OCI-LY3 (cell line): ENCODE measurements at regions not wholly inside any gene's neighbourhood (a gene's known extent, or its start where the extent isn't known, plus 50 kb on each side); places are given as distances from the start of the nearest gene placed in this dataset.

Experiments used
- H2AFZ ChIP-seq: fragments of 200-600, 300-600 bp; shearing (Covaris generic); 2 replicates; pipeline ENCODE4 v1.6.0; 2014; ENCODE audit warnings: antibody characterized with exemption, low read depth, low read length
- H3K27ac ChIP-seq: fragments of 200-600, 300-600 bp; sonication (generic); 2 replicates; pipeline ENCODE4 v1.5.1; 2014; ENCODE audit warnings: mild to moderate bottlenecking, low read length, moderate library complexity, mixed read lengths
- H3K27me3 ChIP-seq: fragments of 200-600, 300-600 bp; sonication (generic); 2 replicates; pipeline ENCODE4 v1.6.1; 2014; ENCODE audit warnings: low read depth, low read length, mixed read lengths
- H3K36me3 ChIP-seq: fragments of 200-600, 300-600 bp; sonication (generic); replicated peaks from 2 replicates; pipeline ENCODE3; 2014; ENCODE audit warnings: low read depth, low read length, mixed read lengths
- H3K4me1 ChIP-seq: fragments of 300-600, 200-600 bp; sonication (generic); 2 replicates; pipeline ENCODE4 v1.6.1; 2014; ENCODE audit warnings: low read length, mixed read lengths
- H3K4me2 ChIP-seq: fragments of 200-600, 300-600 bp; sonication (generic); 2 replicates; pipeline ENCODE4 v1.6.1; 2014; ENCODE audit warnings: low read length, mixed read lengths
- H3K4me3 ChIP-seq: fragments of 300-600, 200-600 bp; sonication (generic); 2 replicates; pipeline ENCODE4 v1.5.1; 2014; ENCODE audit warnings: antibody characterized with exemption, mild to moderate bottlenecking, low read length, moderate library complexity
- H3K79me2 ChIP-seq: fragments of 300-600, 200-600 bp; shearing (Covaris generic); 2 replicates; pipeline ENCODE4 v1.6.1; 2014; ENCODE audit warnings: mild to moderate bottlenecking, low read length, mixed read lengths
- H3K9ac ChIP-seq: fragments of 300-600, 200-600 bp; shearing (Covaris generic); 2 replicates; pipeline ENCODE4 v1.6.0; 2014; ENCODE audit warnings: mild to moderate bottlenecking, low read length, moderate library complexity
- H3K9me3 ChIP-seq: fragments of 200-600, 300-600 bp; shearing (Covaris generic); 2 replicates; pipeline ENCODE4 v1.6.1; 2014; ENCODE audit warnings: low read length, mixed read lengths; ENCODE audit not compliant: insufficient read depth
- H4K20me1 ChIP-seq: fragments of 200-600, 300-600 bp; sonication (generic); 2 replicates; pipeline ENCODE4 v1.6.1; 2016; ENCODE audit warnings: low read length, mixed read lengths; ENCODE audit not compliant: insufficient read depth
- EZH2phosphoT487 ChIP-seq: fragments of 200-600 bp; shearing (Covaris generic); IDR thresholded peaks from 2 replicates; pipeline ENCODE4 v1.6.1; 2018; ENCODE audit warnings: antibody characterized with exemption, mixed run types, low read depth
- TF ChIP-seq, protein P1 (sequence below): fragments of 200-600, 300-600 bp; sonication (generic); IDR thresholded peaks from 2 replicates; pipeline ENCODE4 v1.5.1; 2014; ENCODE audit warnings: antibody characterized with exemption, low read length, low read depth

DNA sequence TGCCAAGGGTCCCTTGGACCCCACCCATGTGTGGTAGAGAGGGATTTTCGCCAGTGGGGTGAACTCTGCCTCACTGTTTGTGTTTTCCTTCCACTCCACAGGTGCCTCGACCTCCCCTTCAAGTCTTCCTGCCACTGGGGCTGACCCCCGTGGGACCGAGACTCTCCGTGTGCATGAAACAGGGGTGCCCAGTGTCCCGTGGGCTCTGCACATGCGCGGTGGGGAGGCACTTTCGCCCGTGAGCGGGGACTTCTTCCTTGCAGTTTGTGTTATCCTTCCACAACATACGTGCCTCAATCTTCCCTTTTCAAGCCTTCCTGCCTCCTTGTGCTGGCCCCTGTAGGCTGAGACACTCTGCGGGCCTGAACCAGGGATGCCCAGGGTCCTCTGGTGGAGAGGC, 362.4 kb downstream of the ALG10 start:
- Histone ChIP-seq H3K27me3 (no peaks in the 10 kb centered on the region), H3K9me3 (no peaks in the 10 kb centered on the region), H3K4me1 (no peaks in the 10 kb centered on the region)

DNA sequence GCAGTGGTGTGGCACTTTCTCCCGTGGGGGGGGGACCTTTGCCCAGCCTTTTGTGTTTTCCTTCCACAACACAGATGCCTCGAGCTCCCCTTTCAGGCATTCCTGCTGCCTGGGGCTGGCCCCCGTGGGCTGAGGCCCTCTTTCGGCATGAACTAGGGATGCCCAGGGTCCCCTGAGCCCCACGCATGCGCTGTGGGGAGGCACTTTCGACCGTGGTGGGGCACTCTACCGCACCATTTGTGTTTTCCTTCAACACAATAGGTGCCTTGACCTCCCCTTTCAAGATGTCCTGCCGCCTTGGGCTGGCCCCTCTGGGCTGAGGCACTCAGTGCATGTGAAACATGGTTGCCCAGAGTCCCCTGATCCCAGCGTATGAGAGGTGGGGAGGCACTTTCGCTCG, 363.7 kb downstream of the ALG10 start:
- Histone ChIP-seq H3K36me3 (no peaks in the 10 kb centered on the region), H3K9ac (no peak overlapping the region), H3K79me2 (no peaks in the 10 kb centered on the region), H2AFZ (no peak overlapping the region), H3K4me2 (no peak overlapping the region), H3K4me1 (no peaks in the 10 kb centered on the region), H3K9me3 (no peaks in the 10 kb centered on the region), H3K27ac (no peak overlapping the region), H4K20me1 (no peaks in the 10 kb centered on the region), H3K27me3 (no peaks in the 10 kb centered on the region), H3K4me3 (no peak overlapping the region)
- TF ChIP-seq, protein P1, sequence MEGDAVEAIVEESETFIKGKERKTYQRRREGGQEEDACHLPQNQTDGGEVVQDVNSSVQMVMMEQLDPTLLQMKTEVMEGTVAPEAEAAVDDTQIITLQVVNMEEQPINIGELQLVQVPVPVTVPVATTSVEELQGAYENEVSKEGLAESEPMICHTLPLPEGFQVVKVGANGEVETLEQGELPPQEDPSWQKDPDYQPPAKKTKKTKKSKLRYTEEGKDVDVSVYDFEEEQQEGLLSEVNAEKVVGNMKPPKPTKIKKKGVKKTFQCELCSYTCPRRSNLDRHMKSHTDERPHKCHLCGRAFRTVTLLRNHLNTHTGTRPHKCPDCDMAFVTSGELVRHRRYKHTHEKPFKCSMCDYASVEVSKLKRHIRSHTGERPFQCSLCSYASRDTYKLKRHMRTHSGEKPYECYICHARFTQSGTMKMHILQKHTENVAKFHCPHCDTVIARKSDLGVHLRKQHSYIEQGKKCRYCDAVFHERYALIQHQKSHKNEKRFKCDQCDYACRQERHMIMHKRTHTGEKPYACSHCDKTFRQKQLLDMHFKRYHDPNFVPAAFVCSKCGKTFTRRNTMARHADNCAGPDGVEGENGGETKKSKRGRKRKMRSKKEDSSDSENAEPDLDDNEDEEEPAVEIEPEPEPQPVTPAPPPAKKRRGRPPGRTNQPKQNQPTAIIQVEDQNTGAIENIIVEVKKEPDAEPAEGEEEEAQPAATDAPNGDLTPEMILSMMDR = no peak
- no peak for TF ChIP-seq EZH2phosphoT487

More for the DNA sequence above, 362.4 kb downstream of the ALG10 start:
- Histone ChIP-seq H3K4me2 (no peak overlapping the region), H3K9ac (no peak overlapping the region), H3K79me2 (no peaks in the 10 kb centered on the region), H3K36me3 (no peaks in the 10 kb centered on the region), H3K27ac (no peak overlapping the region), H4K20me1 (no peaks in the 10 kb centered on the region), H2AFZ (no peak overlapping the region), H3K4me3 (no peak overlapping the region)
- TF ChIP-seq, protein P1 = no peak
- no peak for TF ChIP-seq EZH2phosphoT487

DNA sequence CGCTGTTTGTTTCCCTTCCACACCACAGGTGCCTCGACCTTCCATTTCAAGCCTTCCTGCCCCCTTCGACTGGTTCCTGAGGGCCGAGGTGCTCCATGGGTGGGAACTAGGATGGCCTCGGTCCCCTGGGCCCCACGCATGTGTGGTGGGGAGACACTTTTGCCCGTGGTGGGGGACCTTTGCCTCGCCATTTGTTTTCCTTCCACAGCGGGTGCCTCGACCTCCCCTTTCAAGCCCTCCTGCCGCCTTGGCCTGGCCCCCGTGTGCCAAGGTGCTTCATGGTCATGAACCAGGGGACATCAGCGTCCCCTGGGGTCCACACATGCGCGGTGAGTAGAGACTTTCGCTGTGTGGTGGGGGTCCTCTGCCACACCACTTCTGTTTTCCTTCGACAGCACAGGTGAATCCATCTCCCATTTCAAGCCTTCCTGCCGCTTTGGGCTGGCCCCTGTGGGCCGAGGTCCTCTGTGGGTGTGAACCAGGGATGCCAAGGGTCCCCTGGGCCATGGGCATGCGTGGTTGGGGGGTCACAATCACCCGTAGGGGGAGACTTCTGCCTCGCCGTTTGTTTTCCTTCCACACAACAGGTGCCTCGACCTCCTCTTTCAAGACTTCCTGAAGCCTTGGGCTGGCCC, 364.4 kb downstream of the ALG10 start:
- Histone ChIP-seq H3K9ac (no peak overlapping the region), H3K27me3 (no peaks in the 10 kb centered on the region), H3K4me3 (no peak overlapping the region), H3K4me1 (no peaks in the 10 kb centered on the region), H3K9me3 (no peaks in the 10 kb centered on the region), H3K4me2 (no peak overlapping the region), H3K36me3 (no peaks in the 10 kb centered on the region), H3K27ac (no peak overlapping the region), H3K79me2 (no peaks in the 10 kb centered on the region), H4K20me1 (no peaks in the 10 kb centered on the region), H2AFZ (no peak overlapping the region)
- TF ChIP-seq EZH2phosphoT487 = no peak
- TF ChIP-seq, protein P1 = no peak

DNA sequence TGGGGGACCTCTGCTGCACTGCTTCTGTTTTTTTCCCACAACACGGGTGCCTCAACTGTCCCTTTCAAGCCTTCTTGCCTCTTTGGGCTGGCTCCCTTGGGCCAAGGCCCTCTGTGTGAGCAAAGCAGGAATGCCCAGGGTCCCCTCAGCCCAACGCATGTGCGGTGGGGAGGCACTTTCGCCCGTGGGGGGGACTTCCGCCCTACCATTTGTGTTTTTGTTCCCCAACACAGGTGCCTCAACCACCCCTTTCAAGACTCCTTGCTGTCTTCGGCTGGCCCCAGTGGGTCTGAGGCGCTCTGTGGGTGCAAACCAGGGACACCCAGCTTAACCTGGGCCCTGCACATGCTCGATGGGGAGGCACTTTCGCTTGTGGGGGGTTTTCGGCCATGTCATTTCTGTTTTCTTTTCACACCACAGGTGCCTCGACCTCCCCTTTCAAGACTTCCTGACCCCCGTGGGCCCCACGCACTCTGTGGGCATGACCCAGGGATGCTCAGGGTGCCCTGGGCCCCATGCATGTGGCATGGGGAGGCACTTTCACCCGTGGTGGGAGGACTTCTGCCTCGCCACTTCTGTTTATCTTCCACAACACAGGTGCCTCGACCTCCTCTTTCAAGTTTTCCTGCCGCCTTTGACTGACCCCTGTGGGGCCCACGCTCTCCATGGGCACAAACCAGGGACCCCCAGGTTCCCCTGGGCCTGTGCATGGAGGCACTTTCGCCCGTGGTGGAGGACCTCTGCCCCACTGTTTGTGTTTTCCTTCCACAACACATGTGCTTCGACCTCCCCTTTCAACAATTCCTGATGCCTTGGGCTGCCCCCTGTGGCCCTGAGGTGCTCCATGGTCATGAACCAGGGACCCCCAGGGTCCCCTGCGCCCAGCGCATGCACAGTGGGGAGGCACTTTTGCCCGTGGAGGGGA, 365.7 kb downstream of the ALG10 start:
- Histone ChIP-seq H3K27me3 (no peaks in the 10 kb centered on the region), H3K27ac (no peak overlapping the region), H3K4me3 (no peak overlapping the region), H3K9me3 (no peaks in the 10 kb centered on the region), H3K9ac (no peak overlapping the region), H4K20me1 (no peaks in the 10 kb centered on the region), H2AFZ (no peak overlapping the region), H3K36me3 (no peaks in the 10 kb centered on the region), H3K4me1 (no peaks in the 10 kb centered on the region), H3K79me2 (no peaks in the 10 kb centered on the region), H3K4me2 (no peak overlapping the region)
- TF ChIP-seq, protein P1 = no peak
- TF ChIP-seq EZH2phosphoT487 = no peak
